MM.1S (cell line): ENCODE measurements at regions not wholly inside any gene's neighbourhood (a gene's known extent, or its start where the extent isn't known, plus 50 kb on each side); places are given as distances from the start of the nearest gene placed in this dataset.
"Not testable (repeated sequence)": the region's sequence is repeated elsewhere in the genome, so short reads cannot be mapped to it uniquely, and the experiment has no call there.

Experiments
- DNase-seq: peaks from one replicate; pipeline ENCODE4 v3.0.0-alpha.2; 2015
- H2AFZ ChIP-seq: fragments of 300-600 bp; sonication (generic); 2 replicates; pipeline ENCODE4 v1.6.0; 2016; ENCODE audit warnings: antibody characterized with exemption, low read length
- H3F3A ChIP-seq: fragments of 300-600 bp; sonication (generic); 2 replicates; pipeline ENCODE4 v1.6.1; 2016; ENCODE audit warnings: mild to moderate bottlenecking, antibody characterized with exemption, low read length, moderate library complexity, mixed read lengths; ENCODE audit not compliant: insufficient read depth
- H3K27ac ChIP-seq: fragments of 300-600 bp; sonication (generic); 2 replicates; pipeline ENCODE4 v1.5.1; 2016; ENCODE audit warnings: mild to moderate bottlenecking, low read length
- H3K27me3 ChIP-seq: fragments of 300-600 bp; sonication (generic); replicated peaks from 2 replicates; pipeline ENCODE4 v1.6.0; 2016; ENCODE audit warnings: low read length; ENCODE audit not compliant: insufficient read depth
- H3K36me3 ChIP-seq: fragments of 300-600 bp; sonication (generic); replicated peaks from 2 replicates; pipeline ENCODE4 v1.6.1; 2016; ENCODE audit warnings: mild to moderate bottlenecking, low read length, mixed read lengths; ENCODE audit not compliant: insufficient read depth
- H3K4me1 ChIP-seq: fragments of 300-600 bp; sonication (generic); 2 replicates; pipeline ENCODE4 v1.6.1; 2016; ENCODE audit warnings: low read length, mixed read lengths
- H3K4me2 ChIP-seq: fragments of 300-600 bp; sonication (generic); 2 replicates; pipeline ENCODE4 v1.6.0; 2016; ENCODE audit warnings: low read depth, low read length
- H3K4me3 ChIP-seq: fragments of 300-600 bp; sonication (generic); 2 replicates; pipeline ENCODE4 v1.5.1; 2016; ENCODE audit warnings: low read length, mixed read lengths
- H3K79me2 ChIP-seq: fragments of 300-600 bp; sonication (generic); 2 replicates; pipeline ENCODE4 v1.6.1; 2016; ENCODE audit warnings: mixed run types, low read length, mixed read lengths
- H3K9ac ChIP-seq: fragments of 300-600 bp; sonication (generic); 2 replicates; pipeline ENCODE4 v1.6.1; 2016; ENCODE audit warnings: low read length, mixed read lengths
- H3K9me2 ChIP-seq: fragments of 300-600 bp; sonication (generic); replicated peaks from 2 replicates; pipeline ENCODE4 v1.6.1; 2016; ENCODE audit warnings: mild to moderate bottlenecking, low read length, mixed read lengths; ENCODE audit not compliant: insufficient read depth
- H3K9me3 ChIP-seq: fragments of 300-600 bp; sonication (generic); replicated peaks from 2 replicates; pipeline ENCODE4 v1.6.1; 2016; ENCODE audit warnings: mild to moderate bottlenecking, low read length, mixed read lengths; ENCODE audit not compliant: insufficient read depth
- H4K20me1 ChIP-seq: fragments of 300-600 bp; sonication (generic); 2 replicates; pipeline ENCODE4 v1.6.1; 2016; ENCODE audit warnings: mild to moderate bottlenecking, low read length, moderate library complexity, mixed read lengths; ENCODE audit not compliant: insufficient read depth
- CTCF ChIP-seq: fragments of 300-600 bp; sonication (generic); IDR thresholded peaks from 2 replicates; pipeline ENCODE4 v1.5.1; 2016; ENCODE audit warnings: antibody characterized with exemption, low read length, mixed read lengths
- EZH2 ChIP-seq: fragments of 300-600 bp; sonication (generic); optimal IDR thresholded peaks from 2 replicates; pipeline ENCODE3; 2017; ENCODE audit warnings: low read depth, mild to moderate bottlenecking, antibody characterized with exemption, low read length, mixed read lengths
- EZH2phosphoT487 ChIP-seq: fragments of 300-600 bp; sonication (generic); IDR thresholded peaks from 2 replicates; pipeline ENCODE4 v1.6.1; 2018; ENCODE audit warnings: antibody characterized with exemption, low read length

DNA sequence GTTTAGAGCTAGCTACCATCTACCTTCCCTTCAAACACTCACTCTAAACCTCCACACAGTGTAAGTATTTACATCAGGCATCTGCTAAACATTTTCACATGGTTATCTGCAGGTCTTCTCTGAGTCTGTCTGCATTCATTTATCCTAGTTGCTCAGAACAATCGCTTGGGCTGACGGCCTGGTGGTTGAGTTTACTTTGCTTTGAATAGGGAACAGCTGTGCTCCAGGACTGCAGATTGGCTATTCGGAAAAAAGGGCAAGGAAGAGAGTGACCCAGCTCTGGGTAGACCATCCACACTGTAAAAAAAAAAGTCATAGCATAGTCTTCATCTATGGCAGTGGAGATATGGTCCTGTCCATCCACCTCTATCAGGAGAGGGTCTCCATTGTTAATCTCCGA, 115.3 kb upstream of the ESR1 start:
- H3F3A ChIP-seq = peaks cover 16% of the 10 kb centered on the region
- no peak overlapping the region for H2AFZ ChIP-seq
- no peaks in the 10 kb centered on the region for H3K9me2 ChIP-seq
- no peaks in the 10 kb centered on the region for H3K27me3 ChIP-seq
- peak overlapping the region; percentile 98; the same call in 1 of the 2 replicates for H3K27ac ChIP-seq
- H3K4me1 ChIP-seq = peaks cover 11% of the 10 kb centered on the region; the same call in 1 of the 2 replicates
- no peak overlapping the region for H3K9ac ChIP-seq
- no peaks in the 10 kb centered on the region for H3K9me3 ChIP-seq
- TF ChIP-seq EZH2 (no peak), CTCF (no peak), EZH2phosphoT487 (no peak)
- peak overlapping the region; percentile 61; the same call in 1 of the 2 replicates for H3K4me3 ChIP-seq
- no peaks in the 10 kb centered on the region for H3K36me3 ChIP-seq
- no peaks in the 10 kb centered on the region for H4K20me1 ChIP-seq
- no peak for DNase-seq
- H3K79me2 ChIP-seq = peaks cover 5% of the 10 kb centered on the region
- peak overlapping the region; percentile 80 for H3K4me2 ChIP-seq

GRCh38 chr6:151693366-151693765, 114.1 kb upstream of the ESR1 start:
- TF ChIP-seq EZH2phosphoT487 (no peak), CTCF (no peak), EZH2 (no peak)
- Histone ChIP-seq H3K79me2 (peaks cover 5% of the 10 kb centered on the region), H3K27me3 (no peaks in the 10 kb centered on the region), H3K9ac (no peak overlapping the region), H4K20me1 (no peaks in the 10 kb centered on the region), H3K9me3 (no peaks in the 10 kb centered on the region), H3K9me2 (no peaks in the 10 kb centered on the region), H3K36me3 (no peaks in the 10 kb centered on the region), H3K4me3 (no peak overlapping the region), H3K27ac (no peak overlapping the region), H3F3A (peaks cover 16% of the 10 kb centered on the region), H3K4me1 (peaks cover 11% of the 10 kb centered on the region; the same call in 1 of the 2 replicates), H3K4me2 (no peak overlapping the region), H2AFZ (no peak overlapping the region)
- DNase-seq = no peak

GRCh38 chr6:151695156-151695555, 112.3 kb upstream of the ESR1 start:
- no peaks in the 10 kb centered on the region for H4K20me1 ChIP-seq
- no peaks in the 10 kb centered on the region for H3K36me3 ChIP-seq
- no peaks in the 10 kb centered on the region for H3K27me3 ChIP-seq
- no peak overlapping the region for H3K4me3 ChIP-seq
- TF ChIP-seq CTCF (no peak), EZH2 (no peak), EZH2phosphoT487 (no peak)
- no peaks in the 10 kb centered on the region for H3K9me2 ChIP-seq
- no peaks in the 10 kb centered on the region for H3K9me3 ChIP-seq
- no peak overlapping the region for H2AFZ ChIP-seq
- no peak overlapping the region for H3K9ac ChIP-seq
- no peak overlapping the region for H3K4me2 ChIP-seq
- peaks cover 7% of the 10 kb centered on the region; the same call in 1 of the 2 replicates for H3K4me1 ChIP-seq
- peaks cover 5% of the 10 kb centered on the region for H3K79me2 ChIP-seq
- no peak overlapping the region for H3K27ac ChIP-seq
- no peak for DNase-seq
- H3F3A ChIP-seq = peaks cover 14% of the 10 kb centered on the region

DNA sequence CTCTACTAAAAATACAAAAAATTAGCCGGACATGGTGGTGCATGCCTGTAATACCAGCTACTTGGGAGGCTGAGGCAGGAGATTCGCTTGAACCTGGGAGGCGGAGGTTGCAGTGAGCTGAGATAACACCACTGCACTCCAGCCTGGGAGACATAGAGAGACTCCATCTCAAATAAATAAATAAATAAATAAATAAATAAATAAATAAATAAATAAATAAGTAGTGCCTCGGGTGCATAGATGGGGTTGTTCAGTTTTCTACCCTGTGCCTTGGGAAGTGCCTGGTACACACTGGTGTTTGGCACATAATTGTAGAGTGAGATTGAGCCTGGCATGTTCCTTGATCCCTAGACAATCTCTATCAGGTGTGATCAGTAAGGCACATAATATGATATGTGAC, 111.2 kb upstream of the ESR1 start:
- H4K20me1 ChIP-seq, H3K27me3 ChIP-seq, H2AFZ ChIP-seq, H3K4me2 ChIP-seq, H3K79me2 ChIP-seq, H3K9ac ChIP-seq, DNase-seq, H3K27ac ChIP-seq, H3K4me3 ChIP-seq, H3K9me3 ChIP-seq, H3F3A ChIP-seq, H3K36me3 ChIP-seq, H3K4me1 ChIP-seq, H3K9me2 ChIP-seq: not testable (repeated sequence)
